ENCODE measurements at regions not wholly inside any gene's neighbourhood (a gene's known extent, or its start where the extent isn't known, plus 50 kb on each side); places are given as distances from the start of the nearest gene placed in this dataset.

GRCh38 chr2:129331638-129332037 is 647.8 kb upstream of the RAB6C start:
- H3K27me3 ChIP-seq: no peaks in the 10 kb centered on the region
- no peaks in the 10 kb centered on the region for H3K9me3 ChIP-seq
- no peaks in the 10 kb centered on the region for H3K4me1 ChIP-seq
- H3K27ac ChIP-seq: no peak overlapping the region
- no peak for TF ChIP-seq CTCF (IDR thresholded peaks at IDR 0.05)
- intact Hi-C loops (cut with DNase I): no loop called here
- no peak for DNase-seq (ENCODE audit: low spot score in 2 of 2)
- H3K4me3 ChIP-seq: no peak overlapping the region
- H3K36me3 ChIP-seq: no peaks in the 10 kb centered on the region

- Histone ChIP-seq H3K4me1 (no peaks in the 10 kb centered on the region), H3K36me3 (no peaks in the 10 kb centered on the region), H3K4me3 (no peak overlapping the region), H3K27ac (no peak overlapping the region), H3K27me3 (no peaks in the 10 kb centered on the region), H3K9me3 (no peaks in the 10 kb centered on the region)
- no peak for TF ChIP-seq CTCF (IDR thresholded peaks at IDR 0.05)
- intact Hi-C loops (cut with DNase I): no loop called here
- no peak for DNase-seq (ENCODE audit: low spot score in 2 of 2)
Observed at GRCh38 chr2:129334128-129334527, 645.3 kb upstream of the RAB6C start.

- no peaks in the 10 kb centered on the region for H3K9me3 ChIP-seq
- H3K27ac ChIP-seq: no peak overlapping the region
- TF ChIP-seq CTCF (IDR thresholded peaks at IDR 0.05): no peak
- H3K36me3 ChIP-seq: no peaks in the 10 kb centered on the region
- no peak for DNase-seq (ENCODE audit: low spot score in 2 of 2)
- H3K4me1 ChIP-seq: no peaks in the 10 kb centered on the region
- intact Hi-C loops (cut with DNase I): no loop called here
- H3K4me3 ChIP-seq: no peak overlapping the region
- H3K27me3 ChIP-seq: no peaks in the 10 kb centered on the region
Observed at GRCh38 chr2:129334696-129335410, 644.6 kb upstream of the RAB6C start.

- intact Hi-C loops (cut with DNase I): no loop called here
- H3K27me3 ChIP-seq: no peaks in the 10 kb centered on the region
- no peaks in the 10 kb centered on the region for H3K9me3 ChIP-seq
- TF ChIP-seq CTCF (IDR thresholded peaks at IDR 0.05): no peak
- no peak overlapping the region for H3K4me3 ChIP-seq
- no peaks in the 10 kb centered on the region for H3K36me3 ChIP-seq
- no peak for DNase-seq (ENCODE audit: low spot score in 2 of 2)
- H3K27ac ChIP-seq: no peak overlapping the region
- H3K4me1 ChIP-seq: no peaks in the 10 kb centered on the region
Observed at GRCh38 chr2:129336276-129336675, 643.2 kb upstream of the RAB6C start.

- no peak for DNase-seq (ENCODE audit: low spot score in 2 of 2)
- Histone ChIP-seq H3K4me1 (no peaks in the 10 kb centered on the region), H3K27ac (no peak overlapping the region), H3K4me3 (no peak overlapping the region), H3K9me3 (no peaks in the 10 kb centered on the region), H3K27me3 (no peaks in the 10 kb centered on the region), H3K36me3 (no peaks in the 10 kb centered on the region)
- TF ChIP-seq CTCF (IDR thresholded peaks at IDR 0.05): no peak
- intact Hi-C loops (cut with DNase I): no loop called here
Observed at GRCh38 chr2:129337076-129337475, 642.4 kb upstream of the RAB6C start.

GRCh38 chr2:129345540-129345939 is 633.9 kb upstream of the RAB6C start:
- intact Hi-C loops (cut with DNase I): no loop called here
- DNase-seq (ENCODE audit: low spot score in 2 of 2): no peak
- H3K4me1 ChIP-seq: no peaks in the 10 kb centered on the region
- TF ChIP-seq CTCF (IDR thresholded peaks at IDR 0.05): no peak
- no peak overlapping the region for H3K27ac ChIP-seq
- H3K4me3 ChIP-seq: no peak overlapping the region
- no peaks in the 10 kb centered on the region for H3K9me3 ChIP-seq
- H3K36me3 ChIP-seq: no peaks in the 10 kb centered on the region
- no peaks in the 10 kb centered on the region for H3K27me3 ChIP-seq
